ENCODE measurements at regions not wholly inside any gene's neighbourhood (a gene's known extent, or its start where the extent isn't known, plus 50 kb on each side); places are given as distances from the start of the nearest gene placed in this dataset.

GRCh38 chr6:50976907-50977306 is 158.2 kb downstream of the TFAP2B start:
- Histone ChIP-seq H3K27ac (no peak overlapping the region), H3K27me3 (no peaks in the 10 kb centered on the region), H3K36me3 (no peaks in the 10 kb centered on the region), H3K9me3 (no peaks in the 10 kb centered on the region), H3K4me3 (no peak overlapping the region), H3K4me1 (peaks cover 4% of the 10 kb centered on the region)
- no peak for DNase-seq (ENCODE audit: low spot score in 2 of 2)
- 93% methylated on average over 2 of the region's 2 CpGs for WGBS
- TF ChIP-seq EP300 (IDR thresholded peaks at IDR 0.05) (no peak), POLR2A (IDR thresholded peaks at IDR 0.05) (no peak), CTCF (IDR thresholded peaks at IDR 0.05) (no peak), POLR2AphosphoS5 (IDR thresholded peaks at IDR 0.05) (no peak)

GRCh38 chr6:50977796-50978195 is 159.1 kb downstream of the TFAP2B start:
- no peak for TF ChIP-seq EP300 (IDR thresholded peaks at IDR 0.05)
- no peak for TF ChIP-seq POLR2A (IDR thresholded peaks at IDR 0.05)
- no peak for TF ChIP-seq POLR2AphosphoS5 (IDR thresholded peaks at IDR 0.05)
- no peak for TF ChIP-seq CTCF (IDR thresholded peaks at IDR 0.05)
- Histone ChIP-seq H3K4me3 (no peak overlapping the region), H3K27me3 (no peaks in the 10 kb centered on the region), H3K4me1 (peaks cover 4% of the 10 kb centered on the region), H3K9me3 (no peaks in the 10 kb centered on the region), H3K27ac (no peak overlapping the region), H3K36me3 (no peaks in the 10 kb centered on the region)
- WGBS: 88% methylated on average over 1 of the region's 1 CpG
- no peak for DNase-seq (ENCODE audit: low spot score in 2 of 2)

- TF ChIP-seq CTCF (IDR thresholded peaks at IDR 0.05) (no peak), POLR2A (IDR thresholded peaks at IDR 0.05) (no peak), POLR2AphosphoS5 (IDR thresholded peaks at IDR 0.05) (no peak), EP300 (IDR thresholded peaks at IDR 0.05) (no peak)
- no peaks in the 10 kb centered on the region for H3K36me3 ChIP-seq
- H3K4me1 ChIP-seq: peaks cover 4% of the 10 kb centered on the region
- H3K27me3 ChIP-seq: no peaks in the 10 kb centered on the region
- H3K27ac ChIP-seq: peak overlapping the region; percentile 29
- no peak for DNase-seq (ENCODE audit: low spot score in 2 of 2)
- 58% methylated on average over 4 of the region's 4 CpGs for WGBS
- no peaks in the 10 kb centered on the region for H3K9me3 ChIP-seq
- H3K4me3 ChIP-seq: no peak overlapping the region
Observed at GRCh38 chr6:50978380-50979170, 159.9 kb downstream of the TFAP2B start.

GRCh38 chr6:50979171-50979525 is 160.5 kb downstream of the TFAP2B start:
- Histone ChIP-seq H3K4me3 (no peak overlapping the region), H3K4me1 (peaks cover 4% of the 10 kb centered on the region), H3K27me3 (no peaks in the 10 kb centered on the region), H3K9me3 (no peaks in the 10 kb centered on the region), H3K36me3 (no peaks in the 10 kb centered on the region), H3K27ac (no peak overlapping the region)
- TF ChIP-seq CTCF (IDR thresholded peaks at IDR 0.05) (no peak), POLR2A (IDR thresholded peaks at IDR 0.05) (no peak), POLR2AphosphoS5 (IDR thresholded peaks at IDR 0.05) (no peak), EP300 (IDR thresholded peaks at IDR 0.05) (no peak)
- 25% methylated on average over 2 of the region's 2 CpGs for WGBS
- DNase-seq (ENCODE audit: low spot score in 2 of 2): no peak

GRCh38 chr6:50984135-50984534 is 165.5 kb downstream of the TFAP2B start:
- Histone ChIP-seq H3K27ac (no peak overlapping the region), H3K36me3 (no peaks in the 10 kb centered on the region), H3K4me1 (peaks cover 4% of the 10 kb centered on the region), H3K4me3 (no peak overlapping the region), H3K9me3 (no peaks in the 10 kb centered on the region), H3K27me3 (no peaks in the 10 kb centered on the region)
- 88% methylated on average over 3 of the region's 3 CpGs for WGBS
- TF ChIP-seq POLR2A (IDR thresholded peaks at IDR 0.05): no peak
- TF ChIP-seq POLR2AphosphoS5 (IDR thresholded peaks at IDR 0.05): no peak
- TF ChIP-seq CTCF (IDR thresholded peaks at IDR 0.05): no peak
- TF ChIP-seq EP300 (IDR thresholded peaks at IDR 0.05): no peak
- DNase-seq (ENCODE audit: low spot score in 2 of 2): no peak

Measured in suprapubic skin (tissue), 4 donors.